C4-2B (cell line): ENCODE measurements at regions not wholly inside any gene's neighbourhood (a gene's known extent, or its start where the extent isn't known, plus 50 kb on each side); places are given as distances from the start of the nearest gene placed in this dataset.

Experiments used
- ZFX ChIP-seq: fragments of 450-650 bp; IDR thresholded peaks from 2 replicates; pipeline ENCODE4 v1.6.1; 2017
- TF ChIP-seq, protein P1 (sequence below): fragments of 450-650 bp; conservative IDR thresholded peaks from 2 replicates; pipeline ENCODE4 v1.5.1; 2017; ENCODE audit warnings: mild to moderate bottlenecking

DNA sequence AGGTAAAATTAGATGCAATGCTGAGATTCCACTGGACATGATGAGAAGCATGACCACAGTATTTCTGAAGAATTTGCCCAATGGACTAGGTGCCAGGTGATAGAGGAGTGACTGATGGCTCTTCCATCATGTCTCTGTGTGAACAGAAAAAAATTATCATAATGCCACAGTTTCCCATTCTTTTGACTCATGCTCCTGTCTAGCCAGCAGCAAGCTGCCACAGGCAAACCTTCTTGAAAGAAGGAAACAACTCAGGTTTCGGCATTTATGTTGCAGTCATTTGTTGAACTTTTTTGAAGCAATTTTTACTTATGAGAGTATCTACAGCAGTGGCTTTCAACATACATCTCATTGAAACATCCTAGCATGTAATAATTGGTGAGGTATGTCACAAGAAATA is 284.8 kb upstream of the CD180 start:
- TF ChIP-seq, protein P1, sequence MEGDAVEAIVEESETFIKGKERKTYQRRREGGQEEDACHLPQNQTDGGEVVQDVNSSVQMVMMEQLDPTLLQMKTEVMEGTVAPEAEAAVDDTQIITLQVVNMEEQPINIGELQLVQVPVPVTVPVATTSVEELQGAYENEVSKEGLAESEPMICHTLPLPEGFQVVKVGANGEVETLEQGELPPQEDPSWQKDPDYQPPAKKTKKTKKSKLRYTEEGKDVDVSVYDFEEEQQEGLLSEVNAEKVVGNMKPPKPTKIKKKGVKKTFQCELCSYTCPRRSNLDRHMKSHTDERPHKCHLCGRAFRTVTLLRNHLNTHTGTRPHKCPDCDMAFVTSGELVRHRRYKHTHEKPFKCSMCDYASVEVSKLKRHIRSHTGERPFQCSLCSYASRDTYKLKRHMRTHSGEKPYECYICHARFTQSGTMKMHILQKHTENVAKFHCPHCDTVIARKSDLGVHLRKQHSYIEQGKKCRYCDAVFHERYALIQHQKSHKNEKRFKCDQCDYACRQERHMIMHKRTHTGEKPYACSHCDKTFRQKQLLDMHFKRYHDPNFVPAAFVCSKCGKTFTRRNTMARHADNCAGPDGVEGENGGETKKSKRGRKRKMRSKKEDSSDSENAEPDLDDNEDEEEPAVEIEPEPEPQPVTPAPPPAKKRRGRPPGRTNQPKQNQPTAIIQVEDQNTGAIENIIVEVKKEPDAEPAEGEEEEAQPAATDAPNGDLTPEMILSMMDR: no peak
- TF ChIP-seq ZFX: no peak
